Type B pancreatic cell (in vitro differentiated cells): ENCODE measurements at regions not wholly inside any gene's neighbourhood (a gene's known extent, or its start where the extent isn't known, plus 50 kb on each side); places are given as distances from the start of the nearest gene placed in this dataset.

Experiments
- DNase-seq: peaks from one replicate; pipeline ENCODE4 v3.0.0; 2021; ENCODE audit warnings: mixed read lengths; ENCODE audit not compliant: unreplicated experiment; ENCODE audit errors: extremely low spot score
- H3K27ac Mint-ChIP-seq: 2 replicates; pipeline ENCODE4 v1.8.0; 2021; ENCODE audit warnings: mild to moderate bottlenecking, mixed read lengths
- H3K27me3 Mint-ChIP-seq: 2 replicates; pipeline ENCODE4 v1.8.0; 2021; ENCODE audit warnings: mixed read lengths
- H3K36me3 Mint-ChIP-seq: 2 replicates; pipeline ENCODE4 v1.8.0; 2021; ENCODE audit warnings: mixed read lengths
- H3K4me1 Mint-ChIP-seq: one replicate; pipeline ENCODE4 v1.8.0; 2021; ENCODE audit warnings: mixed read lengths; ENCODE audit not compliant: unreplicated experiment
- H3K4me3 Mint-ChIP-seq: 2 replicates; pipeline ENCODE4 v1.8.0; 2021; ENCODE audit warnings: mild to moderate bottlenecking, mixed read lengths
- H3K9me3 Mint-ChIP-seq: 2 replicates; pipeline ENCODE4 v1.8.0; 2021; ENCODE audit warnings: mixed read lengths
- CTCF ChIP-seq: fragments of 200-600 bp; sonication (generic); conservative IDR thresholded peaks from 2 replicates; pipeline ENCODE4 v1.5.0; 2021; ENCODE audit warnings: antibody characterized with exemption, mild to moderate bottlenecking

- no peaks in the 10 kb centered on the region for H3K36me3 Mint-ChIP-seq
- peaks cover 5% of the 10 kb centered on the region for H3K9me3 Mint-ChIP-seq
- TF ChIP-seq CTCF: no peak
- DNase-seq: no peak
- no peak overlapping the region for H3K4me3 Mint-ChIP-seq
- H3K27me3 Mint-ChIP-seq: no peaks in the 10 kb centered on the region
- no peak overlapping the region for H3K27ac Mint-ChIP-seq
- H3K4me1 Mint-ChIP-seq: peaks cover 7% of the 10 kb centered on the region
Measured at GRCh38 chr4:133863153-133863552, 338.4 kb downstream of the PABPC4L start.

- Mint-ChIP-seq H3K36me3 (no peaks in the 10 kb centered on the region), H3K27me3 (no peaks in the 10 kb centered on the region), H3K27ac (no peak overlapping the region), H3K4me1 (no peaks in the 10 kb centered on the region), H3K4me3 (no peak overlapping the region), H3K9me3 (no peaks in the 10 kb centered on the region)
- DNase-seq: no peak
- TF ChIP-seq CTCF: no peak
Measured at GRCh38 chr4:133856731-133857355, 344.7 kb downstream of the PABPC4L start.

GRCh38 chr4:133855001-133855400 lies 346.6 kb downstream of the PABPC4L start:
- no peaks in the 10 kb centered on the region for H3K36me3 Mint-ChIP-seq

GRCh38 chr4:133839326-133839725 lies 362.3 kb downstream of the PABPC4L start:
- Mint-ChIP-seq H3K9me3 (peaks cover 21% of the 10 kb centered on the region), H3K27me3 (no peaks in the 10 kb centered on the region), H3K36me3 (no peaks in the 10 kb centered on the region), H3K4me1 (no peaks in the 10 kb centered on the region), H3K4me3 (no peak overlapping the region), H3K27ac (no peak overlapping the region)
- peak; percentile 32 for TF ChIP-seq CTCF
- DNase-seq: no peak

More at GRCh38 chr4:133855001-133855400, 346.6 kb downstream of the PABPC4L start:
- Mint-ChIP-seq H3K4me3 (no peak overlapping the region), H3K27ac (no peak overlapping the region), H3K27me3 (no peaks in the 10 kb centered on the region), H3K9me3 (no peaks in the 10 kb centered on the region), H3K4me1 (no peaks in the 10 kb centered on the region)
- DNase-seq: no peak
- TF ChIP-seq CTCF: no peak

- Mint-ChIP-seq H3K36me3 (no peaks in the 10 kb centered on the region), H3K27me3 (no peaks in the 10 kb centered on the region), H3K27ac (no peak overlapping the region), H3K4me1 (no peaks in the 10 kb centered on the region), H3K4me3 (no peak overlapping the region), H3K9me3 (no peaks in the 10 kb centered on the region)
- no peak for DNase-seq
- no peak for TF ChIP-seq CTCF
Measured at GRCh38 chr4:133823177-133823576, 378.4 kb downstream of the PABPC4L start.

- no peak overlapping the region for H3K27ac Mint-ChIP-seq
- H3K27me3 Mint-ChIP-seq: no peaks in the 10 kb centered on the region
- H3K9me3 Mint-ChIP-seq: peaks cover 4% of the 10 kb centered on the region
- H3K4me3 Mint-ChIP-seq: no peak overlapping the region
- TF ChIP-seq CTCF: no peak
- H3K36me3 Mint-ChIP-seq: no peaks in the 10 kb centered on the region
- DNase-seq: no peak
- H3K4me1 Mint-ChIP-seq: no peaks in the 10 kb centered on the region
Measured at GRCh38 chr4:133812954-133813353, 388.6 kb downstream of the PABPC4L start.
